Activated naive CD8-positive, alpha-beta T cell treated with anti-CD3 and anti-CD28 coated beads, Interleukin-2, amount 10 ng/mL, durations not matched to agents 7 days and 5 days (primary cell): ENCODE measurements at regions not wholly inside any gene's neighbourhood (a gene's known extent, or its start where the extent isn't known, plus 50 kb on each side); places are given as distances from the start of the nearest gene placed in this dataset.

ENCODE experiments used
- ATAC-seq: fragments of 150-1000 bp; cut with Tn5 transposase; one replicate; pipeline ENCODE4 v1.10.0; 2021; ENCODE audit warnings: low read depth, moderate library complexity
- POLR2A ChIA-PET: fragments of 350-600 bp; sonication (Branson Sonifier 250); formaldehyde crosslinking; loops from one replicate; lab custom pipeline; 2021; ENCODE audit warnings: antibody characterized with exemption; lab: Charles Lee
- DNase-seq: peaks from one replicate; pipeline ENCODE4 v3.0.0; 2021
- H3K27ac Mint-ChIP-seq: one replicate; pipeline ENCODE4 v1.8.0; 2022; ENCODE audit warnings: mild to moderate bottlenecking, mixed read lengths
- H3K27me3 Mint-ChIP-seq: one replicate; pipeline ENCODE4 v1.8.0; 2022; ENCODE audit warnings: mild to moderate bottlenecking, moderate library complexity, mixed read lengths
- H3K36me3 Mint-ChIP-seq: one replicate; pipeline ENCODE4 v1.8.0; 2021; ENCODE audit warnings: mild to moderate bottlenecking, mixed read lengths
- H3K4me1 Mint-ChIP-seq: one replicate; pipeline ENCODE4 v1.8.0; 2021; ENCODE audit warnings: mixed read lengths
- H3K4me3 Mint-ChIP-seq: one replicate; pipeline ENCODE4 v1.8.0; 2022; ENCODE audit warnings: mild to moderate bottlenecking, moderate library complexity, mixed read lengths
- H3K9me3 Mint-ChIP-seq: one replicate; pipeline ENCODE4 v1.8.0; 2021; ENCODE audit warnings: mixed read lengths

GRCh38 chr7:12890586-12890985 lies 203.2 kb downstream of the ARL4A start:
- H3K36me3 Mint-ChIP-seq, result no peaks in the 10 kb centered on the region
- peaks cover 6% of the 10 kb centered on the region for H3K27me3 Mint-ChIP-seq
- POLR2A ChIA-PET, result no interaction called here
- no peak overlapping the region for H3K4me3 Mint-ChIP-seq
- DNase-seq (no peak), ATAC-seq (no peak)
- no peak overlapping the region for H3K27ac Mint-ChIP-seq
- H3K4me1 Mint-ChIP-seq, result no peaks in the 10 kb centered on the region
- H3K9me3 Mint-ChIP-seq, result no peaks in the 10 kb centered on the region

DNA sequence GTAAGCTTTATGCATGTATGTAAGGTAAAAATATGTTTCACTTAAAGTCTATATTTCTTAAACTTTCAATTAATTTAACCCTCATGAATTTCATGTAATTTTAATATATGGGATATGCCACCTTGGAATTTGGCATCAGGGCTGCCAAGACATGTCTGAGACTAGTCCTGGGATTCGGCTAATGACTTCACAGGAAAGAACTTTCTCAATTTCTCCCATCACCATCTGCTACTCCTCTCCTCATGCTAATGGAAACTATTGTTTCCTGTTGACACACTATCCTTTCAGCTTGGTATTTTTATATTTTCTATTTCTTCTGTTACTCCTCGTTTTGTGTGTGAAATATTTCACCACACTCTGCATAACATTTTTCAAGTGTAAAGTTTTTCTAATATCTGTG lies 205.9 kb downstream of the ARL4A start:
- H3K27ac Mint-ChIP-seq, result no peak overlapping the region
- H3K36me3 Mint-ChIP-seq, result no peaks in the 10 kb centered on the region
- H3K4me1 Mint-ChIP-seq, result no peaks in the 10 kb centered on the region
- no peaks in the 10 kb centered on the region for H3K9me3 Mint-ChIP-seq
- DNase-seq, result no peak
- H3K4me3 Mint-ChIP-seq, result no peak overlapping the region
- ATAC-seq, result no peak
- POLR2A ChIA-PET, result no interaction called here
- no peaks in the 10 kb centered on the region for H3K27me3 Mint-ChIP-seq

DNA sequence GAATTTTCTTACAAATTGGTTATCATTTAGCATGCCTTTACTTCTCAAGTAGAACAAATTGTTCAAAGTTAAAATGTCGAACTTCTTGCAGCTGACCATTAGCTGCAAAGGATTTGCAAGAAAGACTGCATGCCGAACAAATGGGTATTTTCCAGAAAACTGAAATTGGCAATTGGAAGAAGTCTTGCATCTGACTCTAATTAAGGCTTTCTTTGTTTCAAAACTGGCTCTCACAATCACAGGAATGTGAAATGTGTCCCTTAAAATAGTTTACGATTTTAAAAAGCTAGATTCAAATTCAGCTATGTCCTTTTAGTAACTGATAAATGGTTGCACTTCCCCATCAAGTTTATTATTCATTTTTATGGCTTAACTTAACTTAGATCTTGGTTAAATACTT lies 207.9 kb downstream of the ARL4A start:
- no peaks in the 10 kb centered on the region for H3K27me3 Mint-ChIP-seq
- no peaks in the 10 kb centered on the region for H3K4me1 Mint-ChIP-seq
- no peak overlapping the region for H3K27ac Mint-ChIP-seq
- no peak for ATAC-seq
- no peaks in the 10 kb centered on the region for H3K9me3 Mint-ChIP-seq
- no peak overlapping the region for H3K4me3 Mint-ChIP-seq
- no peak for DNase-seq
- H3K36me3 Mint-ChIP-seq, result no peaks in the 10 kb centered on the region
- POLR2A ChIA-PET, result interaction anchor here (0.6 kb wide), 1 partner anchor 260 kb away, joined by 3 read pairs; no protein-coding TSS in a partner anchor

GRCh38 chr7:12896316-12896715 lies 208.9 kb downstream of the ARL4A start:
- ATAC-seq (no peak), DNase-seq (no peak)
- H3K27me3 Mint-ChIP-seq, result no peaks in the 10 kb centered on the region
- H3K4me3 Mint-ChIP-seq, result no peak overlapping the region
- no peaks in the 10 kb centered on the region for H3K36me3 Mint-ChIP-seq
- no peak overlapping the region for H3K27ac Mint-ChIP-seq
- POLR2A ChIA-PET, result no interaction called here
- no peaks in the 10 kb centered on the region for H3K9me3 Mint-ChIP-seq
- no peaks in the 10 kb centered on the region for H3K4me1 Mint-ChIP-seq

DNA sequence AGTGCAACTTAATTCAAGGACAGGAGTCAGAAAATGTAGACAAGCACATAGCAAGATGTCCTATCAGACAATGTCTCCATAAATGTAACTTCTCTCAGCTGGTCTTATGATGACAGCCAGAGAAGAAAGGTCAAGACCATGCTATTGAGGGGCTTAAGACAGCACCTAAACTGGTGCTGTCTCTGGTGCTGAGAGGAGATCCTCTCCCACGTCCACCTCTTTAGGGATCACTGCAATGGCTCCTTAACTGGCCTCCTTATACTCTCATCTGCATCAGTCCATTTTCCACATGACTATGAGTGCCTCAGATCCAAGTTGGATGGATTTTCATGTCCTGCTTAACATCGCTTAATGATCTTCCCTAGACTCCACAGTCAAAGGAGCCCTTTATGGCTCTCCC lies 210.6 kb downstream of the ARL4A start:
- no peaks in the 10 kb centered on the region for H3K36me3 Mint-ChIP-seq
- no peaks in the 10 kb centered on the region for H3K4me1 Mint-ChIP-seq
- DNase-seq (no peak), ATAC-seq (no peak)
- no peak overlapping the region for H3K4me3 Mint-ChIP-seq
- no peaks in the 10 kb centered on the region for H3K27me3 Mint-ChIP-seq
- POLR2A ChIA-PET, result no interaction called here
- H3K27ac Mint-ChIP-seq, result no peak overlapping the region
- no peaks in the 10 kb centered on the region for H3K9me3 Mint-ChIP-seq

- H3K4me3 Mint-ChIP-seq, result no peak overlapping the region
- POLR2A ChIA-PET, result no interaction called here
- no peaks in the 10 kb centered on the region for H3K9me3 Mint-ChIP-seq
- DNase-seq, result no peak
- ATAC-seq, result no peak
- no peaks in the 10 kb centered on the region for H3K27me3 Mint-ChIP-seq
- H3K4me1 Mint-ChIP-seq, result no peaks in the 10 kb centered on the region
- no peak overlapping the region for H3K27ac Mint-ChIP-seq
- no peaks in the 10 kb centered on the region for H3K36me3 Mint-ChIP-seq
Measured at GRCh38 chr7:12898620-12899019, 211.2 kb downstream of the ARL4A start.

GRCh38 chr7:12905671-12906070 lies 218.2 kb downstream of the ARL4A start:
- H3K9me3 Mint-ChIP-seq, result no peaks in the 10 kb centered on the region
- DNase-seq (no peak), ATAC-seq (no peak)
- no peaks in the 10 kb centered on the region for H3K36me3 Mint-ChIP-seq
- H3K4me1 Mint-ChIP-seq, result no peaks in the 10 kb centered on the region
- H3K27me3 Mint-ChIP-seq, result peaks cover 6% of the 10 kb centered on the region
- H3K27ac Mint-ChIP-seq, result no peak overlapping the region
- H3K4me3 Mint-ChIP-seq, result no peak overlapping the region
- POLR2A ChIA-PET, result no interaction called here

DNA sequence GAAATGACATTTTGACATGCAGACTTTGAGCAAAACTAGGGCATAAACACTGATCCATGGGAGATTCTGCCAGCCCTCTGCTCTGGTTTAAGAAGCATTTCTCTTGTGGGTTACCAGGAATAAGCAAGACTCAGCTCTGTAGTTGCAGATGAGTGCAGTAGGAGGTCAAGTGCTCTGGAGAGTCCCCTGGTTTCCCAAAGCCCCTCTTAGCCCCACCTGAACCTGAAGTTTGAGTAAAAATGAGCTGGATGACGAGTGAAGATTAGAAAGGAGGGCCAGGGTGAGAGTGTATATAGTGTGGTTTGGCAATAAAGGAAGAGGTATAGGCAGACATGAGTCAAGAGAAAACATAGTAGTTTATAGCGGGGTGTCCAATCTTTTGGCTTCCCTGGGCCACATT lies 220.3 kb downstream of the ARL4A start:
- ATAC-seq, result no peak
- Mint-ChIP-seq H3K4me1 (no peaks in the 10 kb centered on the region), H3K36me3 (no peaks in the 10 kb centered on the region), H3K27me3 (peaks cover 9% of the 10 kb centered on the region), H3K4me3 (no peak overlapping the region), H3K27ac (no peak overlapping the region), H3K9me3 (no peaks in the 10 kb centered on the region)
- no peak for DNase-seq
- POLR2A ChIA-PET, result no interaction called here

DNA sequence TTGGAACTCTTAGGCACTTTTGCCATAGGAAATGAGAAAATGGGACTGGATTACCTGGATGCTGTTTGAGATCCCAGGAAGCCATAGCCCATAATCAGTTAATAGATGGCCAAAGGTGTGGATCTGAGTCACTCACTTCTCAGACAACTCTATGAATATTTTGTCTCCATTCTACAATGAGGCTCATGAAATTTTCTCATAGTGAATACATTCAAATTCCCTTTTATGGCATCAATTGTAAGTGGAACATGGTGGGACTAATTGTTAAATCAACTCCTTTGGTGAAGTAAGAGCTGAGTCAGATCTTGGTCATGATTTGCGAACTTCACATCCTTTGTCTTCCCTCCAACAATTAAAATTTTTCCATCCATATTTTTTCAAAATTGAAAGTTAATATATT lies 222.1 kb downstream of the ARL4A start:
- no peak for DNase-seq
- no peaks in the 10 kb centered on the region for H3K36me3 Mint-ChIP-seq
- H3K27ac Mint-ChIP-seq, result no peak overlapping the region
- no peaks in the 10 kb centered on the region for H3K4me1 Mint-ChIP-seq
- no peaks in the 10 kb centered on the region for H3K9me3 Mint-ChIP-seq
- no peak overlapping the region for H3K4me3 Mint-ChIP-seq
- POLR2A ChIA-PET, result no interaction called here
- peaks cover 6% of the 10 kb centered on the region for H3K27me3 Mint-ChIP-seq
- ATAC-seq, result no peak

GRCh38 chr7:12911053-12911452 lies 223.6 kb downstream of the ARL4A start:
- Mint-ChIP-seq H3K9me3 (no peaks in the 10 kb centered on the region), H3K4me3 (no peak overlapping the region), H3K36me3 (no peaks in the 10 kb centered on the region), H3K4me1 (no peaks in the 10 kb centered on the region), H3K27me3 (peaks cover 6% of the 10 kb centered on the region), H3K27ac (no peak overlapping the region)
- POLR2A ChIA-PET, result no interaction called here
- no peak for DNase-seq
- no peak for ATAC-seq

DNA sequence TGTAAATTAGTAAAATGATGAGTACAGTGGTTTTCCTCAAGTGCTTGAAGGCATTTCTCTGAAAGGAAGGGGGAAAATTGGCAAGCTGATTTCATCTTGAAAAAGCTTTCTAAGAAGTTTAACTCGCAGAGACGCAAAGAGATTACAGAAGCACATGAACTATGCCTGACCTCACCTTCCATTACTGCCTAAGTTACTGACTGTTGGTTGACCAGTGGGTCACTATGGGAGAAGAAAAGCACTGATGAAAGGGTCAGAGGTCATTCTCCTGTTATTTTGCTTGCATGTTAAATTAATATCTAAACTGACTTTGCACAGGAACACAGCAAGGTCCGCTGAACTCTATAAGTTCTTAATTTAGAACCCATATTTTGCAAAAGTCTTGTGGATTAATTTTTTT lies 225.6 kb downstream of the ARL4A start:
- no peaks in the 10 kb centered on the region for H3K36me3 Mint-ChIP-seq
- H3K27ac Mint-ChIP-seq, result no peak overlapping the region
- ATAC-seq (no peak), DNase-seq (no peak)
- H3K9me3 Mint-ChIP-seq, result no peaks in the 10 kb centered on the region
- POLR2A ChIA-PET, result no interaction called here
- no peak overlapping the region for H3K4me3 Mint-ChIP-seq
- peaks cover 6% of the 10 kb centered on the region for H3K27me3 Mint-ChIP-seq
- no peaks in the 10 kb centered on the region for H3K4me1 Mint-ChIP-seq

DNA sequence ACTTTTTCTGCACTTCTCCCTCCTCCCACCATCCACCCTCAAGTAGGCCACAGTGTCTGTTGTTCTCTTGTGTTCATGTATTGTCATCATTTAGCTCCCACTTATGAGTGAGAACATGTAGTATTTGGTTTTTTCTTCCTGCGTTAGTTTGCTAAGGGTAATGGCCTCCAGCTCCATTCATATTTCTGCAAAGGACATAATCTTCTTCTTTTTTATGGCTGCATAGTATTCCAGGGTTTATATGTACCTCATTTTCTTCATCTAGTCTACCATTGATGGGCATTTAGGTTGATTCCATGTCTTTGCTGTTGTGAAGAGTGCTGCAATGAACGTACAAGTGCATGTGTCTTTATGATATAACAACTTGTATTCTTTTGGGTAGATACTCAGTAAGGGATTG lies 230.4 kb downstream of the ARL4A start:
- Mint-ChIP-seq H3K9me3 (no peaks in the 10 kb centered on the region), H3K4me1 (no peaks in the 10 kb centered on the region), H3K36me3 (no peaks in the 10 kb centered on the region), H3K4me3 (no peak overlapping the region), H3K27me3 (no peaks in the 10 kb centered on the region), H3K27ac (no peak overlapping the region)
- POLR2A ChIA-PET, result no interaction called here
- DNase-seq (no peak), ATAC-seq (no peak)

- POLR2A ChIA-PET, result no interaction called here
- no peak overlapping the region for H3K27ac Mint-ChIP-seq
- no peak for ATAC-seq
- no peaks in the 10 kb centered on the region for H3K9me3 Mint-ChIP-seq
- H3K4me1 Mint-ChIP-seq, result no peaks in the 10 kb centered on the region
- DNase-seq, result no peak
- H3K27me3 Mint-ChIP-seq, result peaks cover 12% of the 10 kb centered on the region
- no peaks in the 10 kb centered on the region for H3K36me3 Mint-ChIP-seq
- no peak overlapping the region for H3K4me3 Mint-ChIP-seq
Measured at GRCh38 chr7:12921751-12922345, 234.4 kb downstream of the ARL4A start.

DNA sequence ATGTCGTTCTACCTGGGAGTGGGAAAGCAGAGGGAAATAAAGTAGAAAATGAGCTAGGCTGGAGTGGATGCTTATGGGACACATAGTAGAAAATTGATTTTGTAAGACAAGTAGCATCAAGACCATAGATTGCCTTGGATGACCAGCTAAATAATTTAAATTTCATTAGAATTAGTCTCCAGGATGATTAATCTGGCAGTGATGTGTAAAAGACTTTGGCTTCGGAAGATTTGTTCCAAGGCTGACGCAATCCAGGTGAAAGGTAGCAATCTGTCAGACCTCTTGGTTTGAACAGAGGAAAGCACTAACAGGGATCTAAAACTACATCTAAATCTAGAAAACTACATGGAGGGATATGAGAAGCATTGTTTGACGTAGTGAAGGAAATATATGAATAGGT lies 236.5 kb downstream of the ARL4A start:
- no peaks in the 10 kb centered on the region for H3K9me3 Mint-ChIP-seq
- peaks cover 16% of the 10 kb centered on the region for H3K27me3 Mint-ChIP-seq
- DNase-seq, result no peak
- H3K36me3 Mint-ChIP-seq, result no peaks in the 10 kb centered on the region
- no peak for ATAC-seq
- POLR2A ChIA-PET, result no interaction called here
- H3K4me3 Mint-ChIP-seq, result no peak overlapping the region
- no peaks in the 10 kb centered on the region for H3K4me1 Mint-ChIP-seq
- H3K27ac Mint-ChIP-seq, result no peak overlapping the region

DNA sequence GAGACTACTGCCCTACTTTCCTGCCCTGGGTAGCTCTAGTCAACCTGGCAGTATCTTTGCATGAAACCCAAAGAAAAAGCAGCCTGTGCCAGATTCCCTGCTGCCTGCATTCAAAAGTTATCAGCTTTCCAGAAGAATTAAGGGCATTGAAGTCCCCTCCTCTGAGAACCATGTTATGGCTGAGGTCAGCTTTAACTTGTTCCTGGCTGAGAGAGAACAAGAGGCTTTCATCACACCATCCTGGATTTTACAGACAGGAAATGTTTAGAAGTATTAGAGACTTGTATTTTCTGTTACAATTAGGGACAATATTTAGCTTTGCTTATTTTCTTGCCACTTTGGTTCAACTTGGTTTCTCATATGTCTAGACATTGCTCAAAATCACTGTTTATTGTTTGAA lies 238.8 kb downstream of the ARL4A start:
- POLR2A ChIA-PET, result no interaction called here
- Mint-ChIP-seq H3K4me1 (no peaks in the 10 kb centered on the region), H3K27me3 (peaks cover 19% of the 10 kb centered on the region), H3K9me3 (no peaks in the 10 kb centered on the region), H3K36me3 (no peaks in the 10 kb centered on the region), H3K4me3 (no peak overlapping the region), H3K27ac (no peak overlapping the region)
- ATAC-seq, result no peak
- no peak for DNase-seq
